DMS153 (cell line): ENCODE measurements at regions not wholly inside any gene's neighbourhood (a gene's known extent, or its start where the extent isn't known, plus 50 kb on each side); places are given as distances from the start of the nearest gene placed in this dataset.
"Not testable (repeated sequence)": the region's sequence is repeated elsewhere in the genome, so short reads cannot be mapped to it uniquely, and the experiment has no call there.

Experiments used
- DNase-seq: peaks from one replicate; lab custom pipeline; 2025; lab: John Stamatoyannopoulos, UW

DNA sequence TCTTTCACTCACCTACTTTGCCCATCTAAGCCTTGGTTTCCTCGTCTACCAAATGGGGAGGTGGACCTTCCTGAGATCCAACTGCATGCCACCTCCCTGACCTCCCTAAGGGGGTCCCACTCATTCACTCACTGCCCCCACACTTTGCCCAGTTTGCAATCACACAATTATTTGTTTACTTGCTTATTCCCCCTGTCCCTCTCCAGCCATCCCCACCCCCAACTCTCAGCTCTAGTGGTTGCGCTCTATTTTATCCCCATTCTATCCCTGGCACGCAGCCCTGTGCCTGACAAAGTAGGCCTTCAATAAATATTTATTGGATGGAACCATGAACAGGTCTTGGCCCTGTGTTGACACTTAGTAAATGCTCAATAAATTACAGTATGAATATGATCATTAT, 130.8 kb upstream of the LARP1 start:
- no peak for DNase-seq

DNA sequence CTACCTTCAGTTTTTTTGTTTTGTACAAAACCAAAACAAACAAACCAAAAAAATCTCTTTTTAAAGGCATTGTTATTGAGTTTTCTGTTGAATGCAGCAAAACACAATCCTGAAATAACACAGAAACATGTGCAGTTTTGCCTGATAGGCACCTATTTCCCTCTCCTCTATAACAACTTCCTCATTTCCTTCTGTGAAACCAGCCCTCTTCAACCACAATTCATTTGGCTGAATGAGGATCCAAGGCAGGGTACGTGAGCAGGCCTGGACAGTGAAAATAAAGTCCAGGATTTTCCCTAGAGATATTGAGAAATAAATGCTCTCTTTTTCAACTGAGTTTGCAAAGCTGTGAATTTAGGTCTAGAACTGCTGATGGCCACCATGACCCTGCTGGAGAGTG, 134.8 kb upstream of the LARP1 start:
- no peak for DNase-seq

- DNase-seq: no peak
Measured at GRCh38 chr5:154618696-154619095, 136.5 kb upstream of the LARP1 start.

DNA sequence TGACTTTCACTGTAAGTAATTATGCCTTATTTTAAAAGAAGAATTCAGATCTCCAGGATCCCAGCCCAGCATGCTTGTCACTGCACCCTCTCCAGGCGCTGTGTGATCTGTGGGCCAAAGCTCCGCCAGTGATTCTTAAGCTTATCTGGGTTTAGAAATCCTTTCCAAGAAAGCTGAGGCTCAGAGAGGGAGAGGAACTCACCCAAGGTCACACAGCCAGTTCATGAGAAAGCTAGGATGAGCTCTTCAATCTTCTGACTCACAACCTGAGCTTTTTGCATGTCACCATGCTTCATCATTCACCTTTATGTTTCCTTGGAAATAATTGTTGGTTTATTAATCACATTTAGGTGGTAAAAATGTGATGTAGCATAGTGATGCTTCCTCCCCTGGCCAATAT, 136.6 kb upstream of the HAND1 start:
- no peak for DNase-seq

GRCh38 chr5:154614125-154614524, 136.1 kb upstream of the HAND1 start:
- DNase-seq: no peak

GRCh38 chr5:154612666-154613065, 134.6 kb upstream of the HAND1 start:
- no peak for DNase-seq

GRCh38 chr5:154611341-154611767, 133.3 kb upstream of the HAND1 start:
- no peak for DNase-seq

DNA sequence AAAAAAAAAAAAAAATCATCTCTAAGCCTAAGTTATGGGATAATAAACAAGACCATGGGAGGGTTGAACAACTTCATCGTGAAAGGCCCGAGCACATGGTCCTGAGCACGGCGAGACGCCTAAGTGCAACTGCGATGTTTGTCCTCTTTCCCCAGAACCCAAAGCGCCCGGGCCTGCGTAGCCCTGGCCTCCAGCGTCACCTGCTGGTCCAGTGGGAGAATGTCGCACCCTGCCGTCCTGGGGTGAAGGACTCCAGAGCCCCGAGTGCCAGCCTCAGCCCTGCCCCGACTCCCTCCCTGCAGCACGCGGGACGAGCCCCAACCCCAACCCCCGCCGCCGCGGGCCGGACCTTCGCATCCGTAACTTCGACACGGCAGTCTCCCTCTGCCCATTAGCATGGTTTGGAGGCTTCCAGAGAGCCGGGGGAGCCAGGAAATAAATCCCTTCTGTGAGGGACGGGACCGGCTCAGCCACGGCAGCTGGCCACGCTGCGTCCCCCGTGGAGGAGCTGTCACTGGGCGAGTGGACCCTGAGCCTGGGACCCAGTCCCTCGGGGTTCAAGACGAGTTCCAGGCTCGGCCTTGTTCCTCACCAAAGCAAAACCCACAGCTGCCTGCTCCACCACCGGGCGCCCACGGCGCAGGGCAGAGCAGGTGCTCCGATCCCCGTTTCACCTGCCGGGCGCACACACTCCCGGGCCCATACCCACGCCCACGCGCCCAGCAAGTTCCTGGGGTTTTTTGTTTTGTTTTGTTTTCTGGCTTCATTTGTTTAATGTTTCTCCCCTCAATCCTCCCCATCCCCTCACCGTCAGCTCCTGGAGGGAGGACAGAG, 132.5 kb upstream of the HAND1 start:
- DNase-seq: peak; percentile 0

- no peak for DNase-seq
Measured at GRCh38 chr5:154609251-154609650, 131.2 kb upstream of the HAND1 start.

GRCh38 chr5:154608531-154609011, 130.5 kb upstream of the HAND1 start:
- no peak for DNase-seq

GRCh38 chr5:154607746-154608145, 129.7 kb upstream of the HAND1 start:
- no peak for DNase-seq

- DNase-seq: no peak
Measured at GRCh38 chr5:154606246-154606645, 128.2 kb upstream of the HAND1 start.

DNA sequence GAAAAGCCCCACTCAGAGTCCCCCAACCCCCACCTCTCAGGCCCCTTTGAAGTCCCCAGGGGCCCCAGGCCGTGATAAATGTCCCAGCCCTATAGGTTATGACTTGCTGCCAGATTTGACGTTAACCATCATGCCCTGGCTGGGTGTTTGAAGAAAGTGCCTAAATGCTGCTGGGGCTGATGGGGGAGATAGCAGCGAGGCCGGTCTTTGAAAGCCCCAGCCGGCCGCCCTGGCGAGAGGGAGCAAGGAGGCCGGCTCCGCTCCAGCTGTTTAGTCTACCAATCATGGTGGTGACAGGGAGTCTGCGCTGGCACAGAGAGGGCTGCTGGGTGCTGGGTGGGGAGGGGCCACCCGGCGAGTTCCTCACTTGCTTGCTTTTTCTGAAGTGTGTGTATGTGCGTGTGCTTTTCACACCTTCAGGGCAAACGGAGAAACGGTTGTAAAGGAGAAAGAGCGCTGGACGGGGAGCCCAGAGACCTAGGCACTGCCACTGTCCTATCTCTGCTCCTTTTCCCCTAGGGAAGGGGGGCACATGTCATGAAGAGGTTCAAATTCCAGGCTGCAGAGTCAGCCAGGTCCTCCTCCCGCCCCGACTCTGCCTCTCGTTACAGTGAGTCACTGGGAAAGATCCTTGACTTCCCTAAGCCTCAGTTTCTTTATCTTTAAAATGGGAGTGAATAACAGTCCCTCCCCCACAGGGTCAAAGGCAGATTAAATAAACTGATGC, 126.1 kb upstream of the HAND1 start:
- no peak for DNase-seq

DNA sequence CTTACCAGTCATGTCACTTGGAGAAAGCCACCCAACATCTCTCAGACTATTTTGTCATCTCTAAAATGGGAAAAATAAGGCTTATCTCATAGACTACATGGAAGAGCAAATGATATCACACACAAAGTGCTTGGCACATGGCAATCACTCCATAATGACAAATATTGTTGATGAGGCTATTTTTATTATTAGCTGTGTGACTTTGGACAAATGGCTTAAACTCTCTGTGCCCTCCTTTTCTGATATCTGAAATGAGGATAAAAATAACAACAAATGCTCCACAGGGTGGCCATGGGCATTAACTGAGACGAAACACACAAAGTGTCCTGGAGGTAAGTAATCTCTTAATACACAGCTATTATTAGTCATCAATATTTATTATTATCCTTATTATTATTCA, 125.5 kb upstream of the HAND1 start:
- no peak for DNase-seq

GRCh38 chr5:154603011-154603410, 125.0 kb upstream of the HAND1 start:
- no peak for DNase-seq

GRCh38 chr5:154601014-154601413, 123.0 kb upstream of the HAND1 start:
- no peak for DNase-seq

DNA sequence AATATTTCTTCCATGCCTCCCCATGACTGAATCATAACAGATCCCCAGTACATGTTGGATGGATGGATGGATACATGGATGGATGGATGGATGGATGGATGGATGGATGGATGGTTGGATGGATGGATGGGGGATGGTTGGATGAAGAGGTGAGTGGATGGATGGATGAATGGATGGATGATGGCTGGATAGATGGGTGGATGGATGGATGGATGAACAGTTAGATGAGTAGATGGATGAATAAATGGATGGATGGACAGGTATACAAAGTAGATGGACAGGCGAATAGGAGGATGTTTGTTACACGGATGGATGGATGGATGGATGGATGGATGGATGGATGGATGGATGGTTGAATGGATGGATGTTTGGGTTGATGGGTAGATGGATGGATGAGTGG, 120.0 kb upstream of the HAND1 start:
- DNase-seq: no peak

DNA sequence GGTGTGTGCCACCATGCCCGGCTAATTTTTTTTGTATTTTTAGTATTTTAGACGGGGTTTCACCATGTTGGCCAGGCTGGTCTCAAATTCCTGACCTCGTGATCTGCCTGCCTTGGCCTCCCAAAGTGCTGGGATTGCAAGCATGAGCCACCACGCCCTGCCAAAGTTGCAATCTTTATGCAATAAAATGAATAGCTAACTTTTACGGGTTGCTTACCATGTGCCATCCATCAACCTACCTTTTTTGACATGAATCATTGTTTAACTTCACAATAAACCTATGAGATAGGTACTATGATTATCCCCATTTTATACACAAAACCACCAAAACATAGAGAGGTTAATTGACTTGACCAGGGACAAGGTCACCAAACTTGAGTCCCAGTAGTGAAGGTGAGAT, 118.8 kb upstream of the HAND1 start:
- not testable (repeated sequence) for DNase-seq

DNA sequence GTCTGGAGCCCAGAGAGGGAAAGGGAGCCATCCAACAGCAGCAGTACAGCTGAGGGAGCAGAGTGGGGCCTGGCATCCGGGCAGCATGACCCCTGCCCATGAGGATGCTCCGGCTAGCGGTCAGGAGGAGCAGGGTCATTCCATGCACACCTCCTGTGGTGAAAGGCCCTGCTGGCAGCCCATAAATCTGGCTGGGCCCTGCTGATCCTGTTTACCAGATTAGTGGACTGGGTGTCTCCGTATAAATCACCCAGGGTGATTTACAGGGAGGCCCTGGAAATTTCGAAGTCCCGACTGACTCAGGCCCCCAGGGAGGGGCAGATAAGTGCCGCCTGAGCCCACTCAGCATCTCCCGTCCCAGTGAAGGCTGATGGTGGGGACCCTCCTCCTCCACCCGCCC, 117.6 kb upstream of the HAND1 start:
- no peak for DNase-seq

DNA sequence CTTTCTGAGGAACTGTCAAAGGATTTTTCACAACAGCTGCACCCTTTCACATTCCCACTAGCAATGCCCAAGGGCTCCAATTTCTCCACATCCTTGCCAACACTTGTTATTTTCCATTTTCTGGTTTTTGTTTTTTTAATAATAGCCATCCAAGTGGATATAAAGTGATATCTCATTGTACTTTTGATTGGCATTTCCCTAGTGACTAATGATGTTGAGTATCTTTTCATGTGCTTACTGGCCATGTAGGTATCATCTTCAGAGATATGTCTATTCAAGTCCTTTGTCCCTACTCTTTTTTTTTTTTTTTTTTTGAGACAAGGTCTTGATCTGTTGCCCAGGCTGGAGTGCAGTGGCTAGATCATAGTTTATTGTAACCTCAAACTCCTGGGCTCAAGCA, 115.8 kb upstream of the HAND1 start:
- no peak for DNase-seq

GRCh38 chr5:154593071-154593470, 115.0 kb upstream of the HAND1 start:
- DNase-seq: no peak

- DNase-seq: no peak
Measured at GRCh38 chr5:154590093-154590724, 112.2 kb upstream of the HAND1 start.

- no peak for DNase-seq
Measured at GRCh38 chr5:154589511-154589910, 111.5 kb upstream of the HAND1 start.
